Lower leg skin (tissue), 3 donors: ENCODE measurements at regions not wholly inside any gene's neighbourhood (a gene's known extent, or its start where the extent isn't known, plus 50 kb on each side); places are given as distances from the start of the nearest gene placed in this dataset.

Experiments used
- CTCF ChIP-seq, 3 donors: fragments of 450-650 bp; IDR thresholded peaks; one replicate each; pipeline ENCODE4 v1.5.1; 2016; ENCODE audit warnings: antibody characterized with exemption in 3 of 3, mild to moderate bottlenecking in 3 of 3, moderate library complexity in 2 of 3
- POLR2A ChIP-seq, 2 donors: fragments of 450-650 bp; IDR thresholded peaks; one replicate each; pipeline ENCODE4 v1.6.1; 2016 to 2017; ENCODE audit warnings: antibody characterized with exemption in 2 of 2, mild to moderate bottlenecking in 1 of 2, moderate library complexity in 1 of 2

- TF ChIP-seq CTCF (IDR thresholded peaks at IDR 0.05) (no peak), POLR2A (IDR thresholded peaks at IDR 0.05) (no peak)
Measured at GRCh38 chr20:16107172-16107870, 465.9 kb downstream of the KIF16B start.
